ENCODE measurements at regions not wholly inside any gene's neighbourhood (a gene's known extent, or its start where the extent isn't known, plus 50 kb on each side); places are given as distances from the start of the nearest gene placed in this dataset.

GRCh38 chr13:39930060-39930459 is 274.6 kb downstream of the COG6 start:
- H3K4me1 Mint-ChIP-seq: peaks cover 7% of the 10 kb centered on the region
- Histone ChIP-seq H3F3A (replicated peaks; ENCODE audit: low read depth) (no peaks in the 10 kb centered on the region), H3K27ac (ENCODE audit: low read depth) (no peak overlapping the region), H3K4me2 (no peak overlapping the region), H3K4me1 (ENCODE audit: insufficient read depth) (no peaks in the 10 kb centered on the region; the same call in 1 of the 2 replicates), H3K79me2 (replicated peaks; ENCODE audit: insufficient read depth) (no peaks in the 10 kb centered on the region), H3K36me3 (ENCODE audit: insufficient read depth) (no peaks in the 10 kb centered on the region), H3K27me3 (ENCODE audit: insufficient read depth) (no peaks in the 10 kb centered on the region), H3K4me3 (no peak overlapping the region), H2AFZ (0 out of 2 replicates have a peak overlapping the region, but pooled peaks have one; percentile 26), H3K9me2 (ENCODE audit: insufficient read depth) (no peaks in the 10 kb centered on the region), H4K20me1 (replicated peaks; ENCODE audit: insufficient read depth) (no peaks in the 10 kb centered on the region)
- peaks cover 5% of the 10 kb centered on the region; the same call in 1 of the 3 replicates for H3K9me3 Mint-ChIP-seq
- H3K27me3 Mint-ChIP-seq (ENCODE audit: insufficient read depth, low read depth, poor library complexity): no peaks in the 10 kb centered on the region
- no peak for ATAC-seq
- DNase-seq (ENCODE audit: low spot score): no peak
- H3K27ac Mint-ChIP-seq: no peak overlapping the region
- H3K36me3 Mint-ChIP-seq (ENCODE audit: low read depth): 0 out of 3 replicates have a peak, but pooled peaks cover 3% of the 10 kb centered on the region
- no peak overlapping the region for H3K4me3 Mint-ChIP-seq
- TF ChIP-seq REST (IDR thresholded peaks at IDR 0.05; ENCODE audit: unreplicated experiment) (no peak), NANOG (IDR thresholded peaks at IDR 0.05; ENCODE audit: borderline replicate concordance) (no peak), ZNF462 (CRISPR knock-in tag; IDR thresholded peaks at IDR 0.05) (no peak), EZH2 (IDR thresholded peaks at IDR 0.05; ENCODE audit: low read depth, unreplicated experiment) (no peak), CTCF (conservative IDR thresholded peaks at IDR 0.05; ENCODE audit: low read depth in 2 of 2) (no peak), ETS1 (IDR thresholded peaks at IDR 0.05) (no peak), STAT1 (IDR thresholded peaks at IDR 0.05; ENCODE audit: unreplicated experiment) (no peak), POLR2AphosphoS5 (IDR thresholded peaks at IDR 0.05; ENCODE audit: low read depth) (no peak), JUNB (IDR thresholded peaks at IDR 0.05; ENCODE audit: unreplicated experiment) (no peak)

Data from GM23338 (cell line).